ENCODE measurements at regions not wholly inside any gene's neighbourhood (a gene's known extent, or its start where the extent isn't known, plus 50 kb on each side); places are given as distances from the start of the nearest gene placed in this dataset.

GRCh38 chr20:16205507-16205906 is 367.7 kb downstream of the KIF16B start:
- TF ChIP-seq POU2F2 (IDR thresholded peaks at IDR 0.05; ENCODE audit: low read depth, low read length): no peak
- TF ChIP-seq POLR2AphosphoS5 (IDR thresholded peaks at IDR 0.05; ENCODE audit: low read depth, low read length): no peak
- no peak for TF ChIP-seq TAF1 (IDR thresholded peaks at IDR 0.05; ENCODE audit: low read depth, low read length)
- TF ChIP-seq SPI1 (IDR thresholded peaks at IDR 0.05; ENCODE audit: low read depth, low read length): no peak
- no peak for TF ChIP-seq PAX5 (IDR thresholded peaks at IDR 0.05; ENCODE audit: insufficient read depth, low read length, severe bottlenecking)
- TF ChIP-seq POLR2A (IDR thresholded peaks at IDR 0.05; ENCODE audit: low read depth, low read length): no peak
- DNase-seq (ENCODE audit: insufficient read length, low spot score): no peak
- no peak for FAIRE-seq

- FAIRE-seq (no peak), DNase-seq (ENCODE audit: insufficient read length, low spot score) (no peak)
- no peak for TF ChIP-seq POLR2A (IDR thresholded peaks at IDR 0.05; ENCODE audit: low read depth, low read length)
- TF ChIP-seq TAF1 (IDR thresholded peaks at IDR 0.05; ENCODE audit: low read depth, low read length): no peak
- TF ChIP-seq SPI1 (IDR thresholded peaks at IDR 0.05; ENCODE audit: low read depth, low read length): no peak
- no peak for TF ChIP-seq POLR2AphosphoS5 (IDR thresholded peaks at IDR 0.05; ENCODE audit: low read depth, low read length)
- TF ChIP-seq PAX5 (IDR thresholded peaks at IDR 0.05; ENCODE audit: insufficient read depth, low read length, severe bottlenecking): no peak
- TF ChIP-seq POU2F2 (IDR thresholded peaks at IDR 0.05; ENCODE audit: low read depth, low read length): no peak
These were observed 370.2 kb downstream of the KIF16B start for GRCh38 chr20:16203096-16203495.

GRCh38 chr20:16201191-16201590 is 372.1 kb downstream of the KIF16B start:
- no peak for TF ChIP-seq PAX5 (IDR thresholded peaks at IDR 0.05; ENCODE audit: insufficient read depth, low read length, severe bottlenecking)
- TF ChIP-seq POLR2A (IDR thresholded peaks at IDR 0.05; ENCODE audit: low read depth, low read length): no peak
- TF ChIP-seq POU2F2 (IDR thresholded peaks at IDR 0.05; ENCODE audit: low read depth, low read length): no peak
- no peak for TF ChIP-seq SPI1 (IDR thresholded peaks at IDR 0.05; ENCODE audit: low read depth, low read length)
- no peak for TF ChIP-seq TAF1 (IDR thresholded peaks at IDR 0.05; ENCODE audit: low read depth, low read length)
- FAIRE-seq (no peak), DNase-seq (ENCODE audit: insufficient read length, low spot score) (no peak)

GRCh38 chr20:16197696-16198095 is 375.6 kb downstream of the KIF16B start:
- FAIRE-seq: no peak
- TF ChIP-seq PAX5 (IDR thresholded peaks at IDR 0.05; ENCODE audit: insufficient read depth, low read length, severe bottlenecking) (no peak), SPI1 (IDR thresholded peaks at IDR 0.05; ENCODE audit: low read depth, low read length) (no peak), POLR2A (IDR thresholded peaks at IDR 0.05; ENCODE audit: low read depth, low read length) (no peak), TAF1 (IDR thresholded peaks at IDR 0.05; ENCODE audit: low read depth, low read length) (no peak), POLR2AphosphoS5 (IDR thresholded peaks at IDR 0.05; ENCODE audit: low read depth, low read length) (no peak), POU2F2 (IDR thresholded peaks at IDR 0.05; ENCODE audit: low read depth, low read length) (no peak)

GRCh38 chr20:16195671-16196070 is 377.6 kb downstream of the KIF16B start:
- DNase-seq (ENCODE audit: insufficient read length, low spot score) (no peak), FAIRE-seq (no peak)
- TF ChIP-seq POLR2AphosphoS5 (IDR thresholded peaks at IDR 0.05; ENCODE audit: low read depth, low read length): no peak
- no peak for TF ChIP-seq TAF1 (IDR thresholded peaks at IDR 0.05; ENCODE audit: low read depth, low read length)
- TF ChIP-seq POLR2A (IDR thresholded peaks at IDR 0.05; ENCODE audit: low read depth, low read length): no peak
- TF ChIP-seq POU2F2 (IDR thresholded peaks at IDR 0.05; ENCODE audit: low read depth, low read length): no peak
- no peak for TF ChIP-seq PAX5 (IDR thresholded peaks at IDR 0.05; ENCODE audit: insufficient read depth, low read length, severe bottlenecking)
- TF ChIP-seq SPI1 (IDR thresholded peaks at IDR 0.05; ENCODE audit: low read depth, low read length): no peak

More at GRCh38 chr20:16197696-16198095, 375.6 kb downstream of the KIF16B start:
- DNase-seq (ENCODE audit: insufficient read length, low spot score): no peak

GRCh38 chr20:16194617-16195360 is 378.5 kb downstream of the KIF16B start:
- no peak for DNase-seq (ENCODE audit: insufficient read length, low spot score)
- no peak for TF ChIP-seq PAX5 (IDR thresholded peaks at IDR 0.05; ENCODE audit: insufficient read depth, low read length, severe bottlenecking)
- no peak for TF ChIP-seq TAF1 (IDR thresholded peaks at IDR 0.05; ENCODE audit: low read depth, low read length)
- TF ChIP-seq POLR2A (IDR thresholded peaks at IDR 0.05; ENCODE audit: low read depth, low read length): no peak
- TF ChIP-seq POU2F2 (IDR thresholded peaks at IDR 0.05; ENCODE audit: low read depth, low read length): no peak
- no peak for TF ChIP-seq SPI1 (IDR thresholded peaks at IDR 0.05; ENCODE audit: low read depth, low read length)
- no peak for TF ChIP-seq POLR2AphosphoS5 (IDR thresholded peaks at IDR 0.05; ENCODE audit: low read depth, low read length)

GRCh38 chr20:16191496-16191895 is 381.8 kb downstream of the KIF16B start:
- FAIRE-seq (no peak), DNase-seq (ENCODE audit: insufficient read length, low spot score) (no peak)
- no peak for TF ChIP-seq TAF1 (IDR thresholded peaks at IDR 0.05; ENCODE audit: low read depth, low read length)

More at GRCh38 chr20:16194617-16195360, 378.5 kb downstream of the KIF16B start:
- no peak for FAIRE-seq

- FAIRE-seq (no peak), DNase-seq (ENCODE audit: insufficient read length, low spot score) (no peak)
- TF ChIP-seq POLR2AphosphoS5 (IDR thresholded peaks at IDR 0.05; ENCODE audit: low read depth, low read length): no peak
- no peak for TF ChIP-seq SPI1 (IDR thresholded peaks at IDR 0.05; ENCODE audit: low read depth, low read length)
- no peak for TF ChIP-seq POLR2A (IDR thresholded peaks at IDR 0.05; ENCODE audit: low read depth, low read length)
- TF ChIP-seq PAX5 (IDR thresholded peaks at IDR 0.05; ENCODE audit: insufficient read depth, low read length, severe bottlenecking): no peak
- TF ChIP-seq POU2F2 (IDR thresholded peaks at IDR 0.05; ENCODE audit: low read depth, low read length): no peak
- no peak for TF ChIP-seq TAF1 (IDR thresholded peaks at IDR 0.05; ENCODE audit: low read depth, low read length)
These were observed 383.9 kb downstream of the KIF16B start for GRCh38 chr20:16189371-16189770.

- FAIRE-seq: peak; percentile 77
- DNase-seq (ENCODE audit: insufficient read length, low spot score): no peak
- TF ChIP-seq POU2F2 (IDR thresholded peaks at IDR 0.05; ENCODE audit: low read depth, low read length) (no peak), POLR2A (IDR thresholded peaks at IDR 0.05; ENCODE audit: low read depth, low read length) (no peak), SPI1 (IDR thresholded peaks at IDR 0.05; ENCODE audit: low read depth, low read length) (no peak), PAX5 (IDR thresholded peaks at IDR 0.05; ENCODE audit: insufficient read depth, low read length, severe bottlenecking) (no peak), TAF1 (IDR thresholded peaks at IDR 0.05; ENCODE audit: low read depth, low read length) (no peak), POLR2AphosphoS5 (IDR thresholded peaks at IDR 0.05; ENCODE audit: low read depth, low read length) (no peak)
These were observed 385.2 kb downstream of the KIF16B start for GRCh38 chr20:16187956-16188616.
